OCI-LY1 (cell line): ENCODE measurements at regions not wholly inside any gene's neighbourhood (a gene's known extent, or its start where the extent isn't known, plus 50 kb on each side); places are given as distances from the start of the nearest gene placed in this dataset.

ENCODE experiments used
- H2AFZ ChIP-seq: fragments of 200-600 bp; sonication (generic), shearing (Covaris generic); 2 replicates; pipeline ENCODE4 v1.6.0; 2014; ENCODE audit warnings: antibody characterized with exemption, mild to moderate bottlenecking, low read length
- H3F3A ChIP-seq: fragments of 200-600 bp; sonication (generic), shearing (Covaris generic); 2 replicates; pipeline ENCODE4 v1.6.0; 2014; ENCODE audit warnings: mild to moderate bottlenecking, antibody characterized with exemption, low read length, moderate library complexity; ENCODE audit not compliant: insufficient read depth
- H3K27ac ChIP-seq: fragments of 200-600 bp; sonication (generic); 2 replicates; pipeline ENCODE4 v1.5.1; 2014; ENCODE audit warnings: low read length, mixed run types, mild to moderate bottlenecking, low read depth; ENCODE audit not compliant: poor library complexity, severe bottlenecking
- H3K27me3 ChIP-seq: fragments of 200-600 bp; sonication (generic); 2 replicates; pipeline ENCODE4 v1.6.0; 2014; ENCODE audit warnings: antibody characterized with exemption, mild to moderate bottlenecking, low read length, moderate library complexity; ENCODE audit not compliant: insufficient read depth
- H3K36me3 ChIP-seq: fragments of 200-600 bp; sonication (generic); 2 replicates; pipeline ENCODE4 v1.6.1; 2014; ENCODE audit warnings: mild to moderate bottlenecking, antibody characterized with exemption, low read length, moderate library complexity, mixed read lengths; ENCODE audit not compliant: insufficient read depth
- H3K4me1 ChIP-seq: fragments of 200-600 bp; sonication (generic); 2 replicates; pipeline ENCODE4 v1.5.1; 2014; ENCODE audit warnings: mild to moderate bottlenecking, low read length, moderate library complexity; ENCODE audit not compliant: insufficient read depth, severe bottlenecking
- H3K4me2 ChIP-seq: fragments of 200-600 bp; sonication (generic), shearing (Covaris generic); 2 replicates; pipeline ENCODE4 v1.6.1; 2014; ENCODE audit warnings: low read length
- H3K4me3 ChIP-seq: fragments of 200-600 bp; sonication (generic); 2 replicates; pipeline ENCODE4 v1.5.1; 2014; ENCODE audit warnings: low read length, low read depth, mild to moderate bottlenecking, mixed read lengths; ENCODE audit not compliant: poor library complexity, severe bottlenecking
- H3K79me2 ChIP-seq: fragments of 200-600 bp; shearing (Covaris generic); 2 replicates; pipeline ENCODE4 v1.6.1; 2016; ENCODE audit warnings: mixed run types, low read length, mixed read lengths; ENCODE audit not compliant: insufficient read depth
- H3K9ac ChIP-seq: fragments of 200-600 bp; sonication (generic), shearing (Covaris generic); 2 replicates; pipeline ENCODE4 v1.6.1; 2014; ENCODE audit warnings: mild to moderate bottlenecking, low read length, mixed read lengths
- H3K9me2 ChIP-seq: fragments of 200-600 bp; sonication (generic), shearing (Covaris generic); 2 replicates; pipeline ENCODE4 v1.6.1; 2014; ENCODE audit warnings: low read depth, mild to moderate bottlenecking, low read length, mixed read lengths
- H3K9me3 ChIP-seq: fragments of 200-600 bp; shearing (Covaris generic); 2 replicates; pipeline ENCODE4 v1.6.1; 2014; ENCODE audit warnings: low read length, mixed read lengths
- H4K20me1 ChIP-seq: fragments of 200-600 bp; sonication (generic), shearing (Covaris generic); 2 replicates; pipeline ENCODE4 v1.6.0; 2016; ENCODE audit warnings: mild to moderate bottlenecking, low read length; ENCODE audit not compliant: insufficient read depth
- CTCF ChIP-seq: fragments of 200-600 bp; sonication (generic), shearing (Covaris generic); IDR thresholded peaks from 2 replicates; pipeline ENCODE4 v1.5.1; 2017; ENCODE audit warnings: mild to moderate bottlenecking, antibody characterized with exemption, low read length, moderate library complexity, mixed read lengths
- EZH2 ChIP-seq: fragments of 200-600 bp; sonication (generic), shearing (Covaris generic); IDR thresholded peaks from 2 replicates; pipeline ENCODE4 v1.8.0; 2017; ENCODE audit warnings: borderline replicate concordance, mixed run types, mild to moderate bottlenecking, antibody characterized with exemption, low read length, moderate library complexity, mixed read lengths

- no peak overlapping the region for H2AFZ ChIP-seq
- H3K9me2 ChIP-seq, result no peaks in the 10 kb centered on the region
- H4K20me1 ChIP-seq, result no peaks in the 10 kb centered on the region
- no peak overlapping the region for H3K4me3 ChIP-seq
- H3K27me3 ChIP-seq, result no peaks in the 10 kb centered on the region
- H3K4me1 ChIP-seq, result no peaks in the 10 kb centered on the region
- no peak for TF ChIP-seq EZH2
- no peak for TF ChIP-seq CTCF
- H3F3A ChIP-seq, result no peaks in the 10 kb centered on the region
- H3K9ac ChIP-seq, result no peak overlapping the region
- H3K4me2 ChIP-seq, result no peak overlapping the region
- H3K27ac ChIP-seq, result no peak overlapping the region
- no peaks in the 10 kb centered on the region for H3K79me2 ChIP-seq
- no peaks in the 10 kb centered on the region for H3K36me3 ChIP-seq
- H3K9me3 ChIP-seq, result no peaks in the 10 kb centered on the region
Measured at GRCh38 chr15:59953392-59953883, 50.7 kb upstream of the FOXB1 start.

- no peak overlapping the region for H3K4me3 ChIP-seq
- no peak overlapping the region for H2AFZ ChIP-seq
- H3K9me3 ChIP-seq, result no peaks in the 10 kb centered on the region
- H3K4me1 ChIP-seq, result no peaks in the 10 kb centered on the region
- no peak overlapping the region for H3K9ac ChIP-seq
- H3K9me2 ChIP-seq, result no peaks in the 10 kb centered on the region
- no peaks in the 10 kb centered on the region for H4K20me1 ChIP-seq
- no peaks in the 10 kb centered on the region for H3K79me2 ChIP-seq
- no peak overlapping the region for H3K4me2 ChIP-seq
- H3K27ac ChIP-seq, result no peak overlapping the region
- H3K36me3 ChIP-seq, result no peaks in the 10 kb centered on the region
- TF ChIP-seq CTCF (no peak), EZH2 (no peak)
- H3F3A ChIP-seq, result no peaks in the 10 kb centered on the region
- no peaks in the 10 kb centered on the region for H3K27me3 ChIP-seq
Measured at GRCh38 chr15:59952960-59953359, 51.2 kb upstream of the FOXB1 start.

- Histone ChIP-seq H3K79me2 (no peaks in the 10 kb centered on the region), H3K9me2 (no peaks in the 10 kb centered on the region), H3K27me3 (no peaks in the 10 kb centered on the region), H3K4me1 (no peaks in the 10 kb centered on the region), H3K9me3 (no peaks in the 10 kb centered on the region), H3F3A (no peaks in the 10 kb centered on the region), H3K9ac (no peak overlapping the region), H2AFZ (no peak overlapping the region), H3K4me2 (no peak overlapping the region), H3K4me3 (no peak overlapping the region), H4K20me1 (no peaks in the 10 kb centered on the region), H3K27ac (no peak overlapping the region), H3K36me3 (no peaks in the 10 kb centered on the region)
- no peak for TF ChIP-seq EZH2
- TF ChIP-seq CTCF, result no peak
Measured at GRCh38 chr15:59950603-59951388, 53.3 kb upstream of the FOXB1 start.
